GM12878 (cell line): ENCODE measurements at regions not wholly inside any gene's neighbourhood (a gene's known extent, or its start where the extent isn't known, plus 50 kb on each side); places are given as distances from the start of the nearest gene placed in this dataset.
A peak's percentile ranks its signal among the peaks of the same experiment; 100 is the strongest.

Source experiments
- BHLHE40 ChIP-seq, 2 experiments: fragments of 450-650 bp in 1 of 2; IDR thresholded peaks; 2 replicates each; pipeline ENCODE4 v1.6.1; 2011 to 2017; ENCODE audit warnings: low read depth in 2 of 2, borderline replicate concordance in 1 of 2, improper control_type of control experiment in 1 of 2, low read length in 1 of 2, mild to moderate bottlenecking in 1 of 2
- NFYB ChIP-seq: IDR thresholded peaks from 2 replicates; pipeline ENCODE4 v1.6.1; 2011; ENCODE audit warnings: low read depth, mild to moderate bottlenecking, low read length, improper control_type of control experiment, moderate library complexity; ENCODE audit not compliant: insufficient read depth
- NRF1 ChIP-seq: conservative IDR thresholded peaks from 2 replicates; pipeline ENCODE4 v1.6.1; 2011; ENCODE audit warnings: mild to moderate bottlenecking, low read depth, low read length, improper control_type of control experiment
- POLR2A ChIP-seq: IDR thresholded peaks from 2 replicates; pipeline ENCODE4 v1.6.1; 2011; ENCODE audit warnings: low read depth, mild to moderate bottlenecking, low read length
- TF ChIP-seq, protein P1 (sequence below): IDR thresholded peaks from 2 replicates; pipeline ENCODE4 v1.6.1; 2012; ENCODE audit warnings: mild to moderate bottlenecking, low read depth, low read length
- TF ChIP-seq, protein P2 (sequence below), 3 experiments: IDR thresholded peaks in 2 of 3; conservative IDR thresholded peaks in 1 of 3; 2 replicates each; pipeline ENCODE4 v1.5.1; 2011; ENCODE audit warnings: low read depth in 3 of 3, low read length in 3 of 3, mild to moderate bottlenecking in 3 of 3, control low read depth in 2 of 3, moderate library complexity in 2 of 3, inconsistent platforms in 1 of 3, mixed read lengths in 1 of 3; ENCODE audit not compliant: control insufficient read depth in 2 of 3, insufficient read depth in 1 of 3; ENCODE audit errors: extremely low read depth in 1 of 3
- TF ChIP-seq, protein P3 (sequence below): fragments of 450-650 bp; IDR thresholded peaks from 2 replicates; pipeline ENCODE4 v1.6.1; 2016; ENCODE audit warnings: mild to moderate bottlenecking, moderate library complexity, borderline replicate concordance

DNA sequence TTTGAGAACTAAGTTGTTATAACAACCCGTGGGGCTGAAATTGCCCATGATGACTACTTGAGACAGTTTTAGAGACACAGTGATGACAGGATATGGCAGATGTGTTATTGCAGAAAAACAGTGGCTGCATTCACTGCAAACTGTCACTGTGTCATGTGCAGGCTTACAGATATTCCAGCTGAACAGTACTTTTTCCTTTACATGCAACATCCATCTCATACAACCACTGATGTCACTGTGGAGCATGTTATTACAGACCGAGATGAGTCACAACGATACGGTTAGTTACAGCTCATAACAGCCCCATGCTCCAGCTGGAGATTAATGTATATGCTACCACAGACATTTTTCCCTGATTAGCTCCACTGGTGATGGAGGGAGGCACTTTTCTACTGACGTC lies 207.4 kb downstream of the TMA16 start:
- TF ChIP-seq, protein P1, sequence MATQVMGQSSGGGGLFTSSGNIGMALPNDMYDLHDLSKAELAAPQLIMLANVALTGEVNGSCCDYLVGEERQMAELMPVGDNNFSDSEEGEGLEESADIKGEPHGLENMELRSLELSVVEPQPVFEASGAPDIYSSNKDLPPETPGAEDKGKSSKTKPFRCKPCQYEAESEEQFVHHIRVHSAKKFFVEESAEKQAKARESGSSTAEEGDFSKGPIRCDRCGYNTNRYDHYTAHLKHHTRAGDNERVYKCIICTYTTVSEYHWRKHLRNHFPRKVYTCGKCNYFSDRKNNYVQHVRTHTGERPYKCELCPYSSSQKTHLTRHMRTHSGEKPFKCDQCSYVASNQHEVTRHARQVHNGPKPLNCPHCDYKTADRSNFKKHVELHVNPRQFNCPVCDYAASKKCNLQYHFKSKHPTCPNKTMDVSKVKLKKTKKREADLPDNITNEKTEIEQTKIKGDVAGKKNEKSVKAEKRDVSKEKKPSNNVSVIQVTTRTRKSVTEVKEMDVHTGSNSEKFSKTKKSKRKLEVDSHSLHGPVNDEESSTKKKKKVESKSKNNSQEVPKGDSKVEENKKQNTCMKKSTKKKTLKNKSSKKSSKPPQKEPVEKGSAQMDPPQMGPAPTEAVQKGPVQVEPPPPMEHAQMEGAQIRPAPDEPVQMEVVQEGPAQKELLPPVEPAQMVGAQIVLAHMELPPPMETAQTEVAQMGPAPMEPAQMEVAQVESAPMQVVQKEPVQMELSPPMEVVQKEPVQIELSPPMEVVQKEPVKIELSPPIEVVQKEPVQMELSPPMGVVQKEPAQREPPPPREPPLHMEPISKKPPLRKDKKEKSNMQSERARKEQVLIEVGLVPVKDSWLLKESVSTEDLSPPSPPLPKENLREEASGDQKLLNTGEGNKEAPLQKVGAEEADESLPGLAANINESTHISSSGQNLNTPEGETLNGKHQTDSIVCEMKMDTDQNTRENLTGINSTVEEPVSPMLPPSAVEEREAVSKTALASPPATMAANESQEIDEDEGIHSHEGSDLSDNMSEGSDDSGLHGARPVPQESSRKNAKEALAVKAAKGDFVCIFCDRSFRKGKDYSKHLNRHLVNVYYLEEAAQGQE, result no peak
- TF ChIP-seq POLR2A (no peak), BHLHE40 (IDR thresholded peaks at IDR 0.05; ENCODE audit: borderline replicate concordance in 1 of 2, low read depth in 2 of 2, low read length in 1 of 2) (peak; percentile 11 to 66; a peak in 2 of 4 replicates), NRF1 (no peak), NFYB (no peak)
- TF ChIP-seq, protein P2, sequence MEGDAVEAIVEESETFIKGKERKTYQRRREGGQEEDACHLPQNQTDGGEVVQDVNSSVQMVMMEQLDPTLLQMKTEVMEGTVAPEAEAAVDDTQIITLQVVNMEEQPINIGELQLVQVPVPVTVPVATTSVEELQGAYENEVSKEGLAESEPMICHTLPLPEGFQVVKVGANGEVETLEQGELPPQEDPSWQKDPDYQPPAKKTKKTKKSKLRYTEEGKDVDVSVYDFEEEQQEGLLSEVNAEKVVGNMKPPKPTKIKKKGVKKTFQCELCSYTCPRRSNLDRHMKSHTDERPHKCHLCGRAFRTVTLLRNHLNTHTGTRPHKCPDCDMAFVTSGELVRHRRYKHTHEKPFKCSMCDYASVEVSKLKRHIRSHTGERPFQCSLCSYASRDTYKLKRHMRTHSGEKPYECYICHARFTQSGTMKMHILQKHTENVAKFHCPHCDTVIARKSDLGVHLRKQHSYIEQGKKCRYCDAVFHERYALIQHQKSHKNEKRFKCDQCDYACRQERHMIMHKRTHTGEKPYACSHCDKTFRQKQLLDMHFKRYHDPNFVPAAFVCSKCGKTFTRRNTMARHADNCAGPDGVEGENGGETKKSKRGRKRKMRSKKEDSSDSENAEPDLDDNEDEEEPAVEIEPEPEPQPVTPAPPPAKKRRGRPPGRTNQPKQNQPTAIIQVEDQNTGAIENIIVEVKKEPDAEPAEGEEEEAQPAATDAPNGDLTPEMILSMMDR (IDR thresholded peaks at IDR 0.05 in 2 of 3, conservative IDR thresholded peaks at IDR 0.05 in 1 of 3; ENCODE audit: control insufficient read depth in 2 of 3, extremely low read depth in 1 of 3, insufficient read depth in 1 of 3, low read depth in 3 of 3, low read length in 3 of 3), result no peak
- TF ChIP-seq, protein P3, sequence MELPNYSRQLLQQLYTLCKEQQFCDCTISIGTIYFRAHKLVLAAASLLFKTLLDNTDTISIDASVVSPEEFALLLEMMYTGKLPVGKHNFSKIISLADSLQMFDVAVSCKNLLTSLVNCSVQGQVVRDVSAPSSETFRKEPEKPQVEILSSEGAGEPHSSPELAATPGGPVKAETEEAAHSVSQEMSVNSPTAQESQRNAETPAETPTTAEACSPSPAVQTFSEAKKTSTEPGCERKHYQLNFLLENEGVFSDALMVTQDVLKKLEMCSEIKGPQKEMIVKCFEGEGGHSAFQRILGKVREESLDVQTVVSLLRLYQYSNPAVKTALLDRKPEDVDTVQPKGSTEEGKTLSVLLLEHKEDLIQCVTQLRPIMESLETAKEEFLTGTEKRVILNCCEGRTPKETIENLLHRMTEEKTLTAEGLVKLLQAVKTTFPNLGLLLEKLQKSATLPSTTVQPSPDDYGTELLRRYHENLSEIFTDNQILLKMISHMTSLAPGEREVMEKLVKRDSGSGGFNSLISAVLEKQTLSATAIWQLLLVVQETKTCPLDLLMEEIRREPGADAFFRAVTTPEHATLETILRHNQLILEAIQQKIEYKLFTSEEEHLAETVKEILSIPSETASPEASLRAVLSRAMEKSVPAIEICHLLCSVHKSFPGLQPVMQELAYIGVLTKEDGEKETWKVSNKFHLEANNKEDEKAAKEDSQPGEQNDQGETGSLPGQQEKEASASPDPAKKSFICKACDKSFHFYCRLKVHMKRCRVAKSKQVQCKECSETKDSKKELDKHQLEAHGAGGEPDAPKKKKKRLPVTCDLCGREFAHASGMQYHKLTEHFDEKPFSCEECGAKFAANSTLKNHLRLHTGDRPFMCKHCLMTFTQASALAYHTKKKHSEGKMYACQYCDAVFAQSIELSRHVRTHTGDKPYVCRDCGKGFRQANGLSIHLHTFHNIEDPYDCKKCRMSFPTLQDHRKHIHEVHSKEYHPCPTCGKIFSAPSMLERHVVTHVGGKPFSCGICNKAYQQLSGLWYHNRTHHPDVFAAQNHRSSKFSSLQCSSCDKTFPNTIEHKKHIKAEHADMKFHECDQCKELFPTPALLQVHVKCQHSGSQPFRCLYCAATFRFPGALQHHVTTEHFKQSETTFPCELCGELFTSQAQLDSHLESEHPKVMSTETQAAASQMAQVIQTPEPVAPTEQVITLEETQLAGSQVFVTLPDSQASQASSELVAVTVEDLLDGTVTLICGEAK, result no peak
